ENCODE measurements at regions not wholly inside any gene's neighbourhood (a gene's known extent, or its start where the extent isn't known, plus 50 kb on each side); places are given as distances from the start of the nearest gene placed in this dataset.
"Not testable (repeated sequence)": the region's sequence is repeated elsewhere in the genome, so short reads cannot be mapped to it uniquely, and the experiment has no call there.

DNA sequence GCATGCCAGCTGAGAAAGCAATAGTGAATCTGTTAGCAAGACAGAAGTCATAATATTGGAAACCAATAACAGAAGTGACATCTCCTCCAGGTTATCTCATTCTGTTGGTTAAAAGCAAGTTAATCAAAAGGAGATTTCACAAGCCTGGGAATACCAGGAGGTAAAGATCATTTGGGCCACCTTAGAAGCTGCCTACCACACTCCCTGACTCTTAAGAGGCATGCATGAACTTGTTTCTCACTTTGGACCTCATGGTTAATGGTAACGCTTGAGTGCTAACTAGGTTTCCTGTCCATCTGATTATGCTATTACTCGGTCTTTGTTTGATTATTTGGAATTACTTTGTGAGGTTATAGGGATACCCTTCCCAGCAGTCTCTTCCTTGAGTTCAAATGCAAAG is 650.8 kb upstream of the SGO1 start:
- no peak overlapping the region for H3K4me3 ChIP-seq (ENCODE audit: low read depth, low read length)
- TF ChIP-seq, protein P1, sequence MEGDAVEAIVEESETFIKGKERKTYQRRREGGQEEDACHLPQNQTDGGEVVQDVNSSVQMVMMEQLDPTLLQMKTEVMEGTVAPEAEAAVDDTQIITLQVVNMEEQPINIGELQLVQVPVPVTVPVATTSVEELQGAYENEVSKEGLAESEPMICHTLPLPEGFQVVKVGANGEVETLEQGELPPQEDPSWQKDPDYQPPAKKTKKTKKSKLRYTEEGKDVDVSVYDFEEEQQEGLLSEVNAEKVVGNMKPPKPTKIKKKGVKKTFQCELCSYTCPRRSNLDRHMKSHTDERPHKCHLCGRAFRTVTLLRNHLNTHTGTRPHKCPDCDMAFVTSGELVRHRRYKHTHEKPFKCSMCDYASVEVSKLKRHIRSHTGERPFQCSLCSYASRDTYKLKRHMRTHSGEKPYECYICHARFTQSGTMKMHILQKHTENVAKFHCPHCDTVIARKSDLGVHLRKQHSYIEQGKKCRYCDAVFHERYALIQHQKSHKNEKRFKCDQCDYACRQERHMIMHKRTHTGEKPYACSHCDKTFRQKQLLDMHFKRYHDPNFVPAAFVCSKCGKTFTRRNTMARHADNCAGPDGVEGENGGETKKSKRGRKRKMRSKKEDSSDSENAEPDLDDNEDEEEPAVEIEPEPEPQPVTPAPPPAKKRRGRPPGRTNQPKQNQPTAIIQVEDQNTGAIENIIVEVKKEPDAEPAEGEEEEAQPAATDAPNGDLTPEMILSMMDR (conservative IDR thresholded peaks at IDR 0.05; ENCODE audit: low read depth, low read length): no peak
- peak; percentile 9 for DNase-seq (ENCODE audit: low read depth)

DNA sequence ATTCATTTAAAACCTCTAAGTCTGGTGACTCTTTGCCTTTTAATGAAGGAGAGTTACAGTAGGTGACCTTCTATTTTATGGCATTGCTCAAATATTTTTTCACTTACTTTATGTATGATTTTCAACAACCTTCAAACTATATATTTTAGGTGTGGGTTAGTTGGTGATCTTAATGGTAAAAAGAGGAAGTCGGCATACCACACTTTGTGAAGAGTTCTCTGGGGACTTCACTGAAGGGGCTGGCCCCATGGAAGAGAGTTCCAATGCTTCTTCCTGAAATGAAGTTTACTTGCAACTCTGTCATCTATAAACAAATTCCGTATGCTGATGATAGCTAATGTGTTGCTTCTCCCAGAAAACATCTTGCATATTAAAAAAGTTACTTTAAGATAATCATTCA is 647.0 kb upstream of the SGO1 start:
- no peak for DNase-seq (ENCODE audit: low read depth)
- TF ChIP-seq, protein P1 (conservative IDR thresholded peaks at IDR 0.05; ENCODE audit: low read depth, low read length): no peak
- no peak overlapping the region for H3K4me3 ChIP-seq (ENCODE audit: low read depth, low read length)

DNA sequence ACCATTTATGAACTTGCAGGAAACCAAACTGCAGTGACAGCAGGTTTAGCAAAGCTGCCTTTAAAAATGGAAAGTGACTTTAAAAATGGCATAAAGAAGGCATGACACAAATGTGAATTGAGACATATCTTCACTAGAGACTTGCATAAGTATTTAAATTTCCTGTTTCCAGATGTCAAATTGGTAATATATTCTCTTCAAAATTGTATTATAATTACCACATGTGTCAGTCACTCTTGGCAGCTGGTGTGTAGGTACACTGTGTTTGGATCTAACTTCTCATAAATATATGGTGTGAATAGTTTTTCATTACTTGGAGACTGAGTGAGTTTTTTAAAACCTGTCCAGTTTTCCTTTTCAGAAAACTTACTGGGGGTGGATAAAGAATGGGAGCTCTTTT is 636.2 kb upstream of the SGO1 start:
- no peak overlapping the region for H3K4me3 ChIP-seq (ENCODE audit: low read depth, low read length)
- TF ChIP-seq, protein P1 (conservative IDR thresholded peaks at IDR 0.05; ENCODE audit: low read depth, low read length): no peak
- no peak for DNase-seq (ENCODE audit: low read depth)

DNA sequence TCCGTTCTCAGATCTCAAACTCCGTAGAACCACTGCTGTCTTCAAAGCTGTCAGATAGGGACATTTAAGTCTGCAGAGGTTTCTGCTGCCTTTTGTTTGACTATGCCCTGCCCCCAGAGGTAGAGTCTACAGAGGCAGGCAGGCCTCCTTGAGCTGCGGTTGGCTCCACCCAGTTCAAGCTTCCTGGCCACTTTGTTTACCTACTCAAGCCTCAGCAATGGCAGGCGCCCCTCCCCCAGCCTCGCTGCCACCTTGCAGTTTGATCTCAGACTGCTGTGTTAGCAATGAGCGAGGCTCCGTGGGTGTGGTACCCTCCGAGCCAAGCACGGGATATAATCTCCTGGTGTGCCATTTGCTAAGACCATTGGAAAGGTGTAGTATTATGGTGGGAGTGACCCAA is 634.9 kb upstream of the SGO1 start:
- not testable (repeated sequence) for DNase-seq (ENCODE audit: low read depth); H3K4me3 ChIP-seq (ENCODE audit: low read depth, low read length)

DNA sequence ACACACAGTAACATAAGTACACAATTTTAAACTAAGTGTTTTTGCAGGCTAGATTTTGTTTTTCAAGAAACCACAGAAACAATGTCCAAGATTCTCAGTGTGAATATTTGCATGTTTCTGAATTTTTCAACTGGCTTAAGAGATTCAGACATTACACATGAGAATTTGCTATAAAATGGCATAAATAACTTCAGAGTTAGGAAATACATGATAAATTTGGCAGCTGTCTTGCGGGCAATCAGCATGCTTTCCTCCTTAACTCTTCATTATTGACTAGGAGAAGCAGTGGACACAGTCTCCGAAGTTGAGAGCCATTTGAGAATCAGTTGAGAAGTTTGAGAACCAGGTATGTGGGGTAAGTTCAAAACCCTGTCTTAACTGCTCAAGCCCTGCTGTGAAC is 625.6 kb upstream of the SGO1 start:
- no peak for DNase-seq (ENCODE audit: low read depth)
- no peak overlapping the region for H3K4me3 ChIP-seq (ENCODE audit: low read depth, low read length)
- TF ChIP-seq, protein P1 (conservative IDR thresholded peaks at IDR 0.05; ENCODE audit: low read depth, low read length): no peak

DNA sequence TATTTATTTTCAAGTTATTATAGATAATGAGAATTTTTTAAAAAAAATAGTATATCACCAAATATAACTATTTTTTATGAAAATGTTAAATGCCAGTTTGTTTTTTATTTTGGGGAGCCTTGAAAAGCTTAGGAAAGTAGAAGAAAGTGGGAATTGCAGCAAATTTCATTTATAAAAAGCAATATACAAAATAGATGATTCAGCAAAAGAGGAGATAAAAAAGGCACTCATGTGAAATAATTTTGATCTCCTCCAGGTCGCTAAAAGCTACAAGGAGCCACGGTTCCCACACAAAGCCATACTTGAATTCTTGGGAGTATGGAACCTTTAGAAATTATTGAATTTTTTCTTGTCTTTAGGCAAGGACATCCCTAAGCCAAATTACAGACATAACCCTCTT is 625.0 kb upstream of the SGO1 start:
- TF ChIP-seq, protein P1 (conservative IDR thresholded peaks at IDR 0.05; ENCODE audit: low read depth, low read length): no peak
- H3K4me3 ChIP-seq (ENCODE audit: low read depth, low read length): no peak overlapping the region
- no peak for DNase-seq (ENCODE audit: low read depth)

DNA sequence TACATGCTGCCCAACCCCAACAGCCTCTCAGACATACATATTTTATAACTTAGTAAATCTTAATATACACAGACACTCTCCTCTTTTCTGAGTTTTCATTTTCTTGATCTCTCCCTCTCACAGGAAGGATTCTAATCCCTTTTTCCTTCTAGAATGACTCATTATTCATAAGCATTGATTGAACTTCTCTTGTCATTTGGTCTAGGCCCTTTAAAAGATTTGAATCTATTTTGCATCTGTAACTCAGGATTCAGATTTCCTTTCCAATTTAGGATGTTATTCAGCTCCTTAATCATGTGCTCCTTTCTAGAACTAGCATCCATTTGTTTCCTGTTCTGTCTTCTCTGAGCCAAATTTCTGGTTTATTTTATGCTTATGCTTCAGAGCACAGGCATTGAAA is 624.5 kb upstream of the SGO1 start:
- no peak overlapping the region for H3K4me3 ChIP-seq (ENCODE audit: low read depth, low read length)
- DNase-seq (ENCODE audit: low read depth): no peak
- TF ChIP-seq, protein P1 (conservative IDR thresholded peaks at IDR 0.05; ENCODE audit: low read depth, low read length): no peak

DNA sequence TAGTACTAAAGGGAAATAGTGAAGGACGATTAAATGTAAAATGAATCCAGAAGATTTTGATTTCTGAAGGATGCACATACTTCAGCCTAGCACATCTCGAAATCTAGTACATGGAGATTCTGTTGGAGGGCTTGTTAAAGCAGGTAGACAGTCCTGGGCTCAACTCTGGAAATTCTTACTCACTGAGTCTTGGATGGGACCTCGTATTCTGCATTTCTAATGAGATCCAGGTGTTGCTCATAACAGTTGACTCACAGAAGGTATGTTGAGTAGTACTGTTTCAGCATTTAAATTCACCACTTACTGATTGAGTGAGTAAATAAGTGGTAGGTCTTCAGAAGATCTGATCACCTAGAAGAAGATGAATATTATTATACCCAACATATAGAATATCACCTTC is 623.4 kb upstream of the SGO1 start:
- H3K4me3 ChIP-seq (ENCODE audit: low read depth, low read length): no peak overlapping the region
- TF ChIP-seq, protein P1 (conservative IDR thresholded peaks at IDR 0.05; ENCODE audit: low read depth, low read length): no peak
- no peak for DNase-seq (ENCODE audit: low read depth)

Measured in epithelial cell of proximal tubule (primary cell).